Hepatocyte (in vitro differentiated cells): ENCODE measurements at regions not wholly inside any gene's neighbourhood (a gene's known extent, or its start where the extent isn't known, plus 50 kb on each side); places are given as distances from the start of the nearest gene placed in this dataset.

Experiments
- DNase-seq: peaks from one replicate; pipeline ENCODE4 v3.0.0-alpha.2; 2016; ENCODE audit warnings: low spot score
- H2AFZ ChIP-seq: fragments of 200-600 bp; sonication (generic); 2 replicates; pipeline ENCODE4 v1.6.0; 2016; ENCODE audit warnings: antibody characterized with exemption, mild to moderate bottlenecking
- H3K27ac ChIP-seq: fragments of 200-600 bp; sonication (generic); 2 replicates; pipeline ENCODE4 v1.5.1; 2016; ENCODE audit warnings: mild to moderate bottlenecking
- H3K27me3 ChIP-seq: fragments of 200-600 bp; sonication (generic); 2 replicates; pipeline ENCODE4 v1.6.1; 2016
- H3K36me3 ChIP-seq: fragments of 200-600 bp; sonication (generic); replicated peaks from 2 replicates; pipeline ENCODE4 v1.5.1; 2016; ENCODE audit warnings: low read depth; ENCODE audit not compliant: insufficient read depth
- H3K4me1 ChIP-seq: fragments of 200-600 bp; sonication (generic); 2 replicates; pipeline ENCODE4 v1.5.1; 2016; ENCODE audit warnings: mild to moderate bottlenecking, moderate library complexity; ENCODE audit not compliant: insufficient read depth
- H3K4me2 ChIP-seq: fragments of 200-600 bp; sonication (generic); 2 replicates; pipeline ENCODE4 v1.6.0; 2016
- H3K4me3 ChIP-seq: fragments of 200-600 bp; sonication (generic); 2 replicates; pipeline ENCODE4 v1.5.1; 2016; ENCODE audit warnings: mild to moderate bottlenecking
- H3K79me2 ChIP-seq: fragments of 200-600 bp; sonication (generic); 2 replicates; pipeline ENCODE4 v1.6.0; 2017; ENCODE audit warnings: mild to moderate bottlenecking
- H3K9me2 ChIP-seq: fragments of 200-600 bp; sonication (generic); replicated peaks from 2 replicates; pipeline ENCODE4 v1.6.0; 2017; ENCODE audit warnings: mild to moderate bottlenecking; ENCODE audit not compliant: insufficient read depth
- H3K9me3 ChIP-seq: fragments of 200-600 bp; sonication (generic); 2 replicates; pipeline ENCODE4 v1.5.1; 2016; ENCODE audit warnings: low read depth, mild to moderate bottlenecking
- H4K20me1 ChIP-seq: fragments of 200-600 bp; sonication (generic); 2 replicates; pipeline ENCODE4 v1.6.0; 2016; ENCODE audit warnings: mild to moderate bottlenecking; ENCODE audit not compliant: insufficient read depth, poor library complexity, severe bottlenecking
- CTCF ChIP-seq: fragments of 200-600 bp; sonication (generic); IDR thresholded peaks from 2 replicates; pipeline ENCODE4 v1.5.1; 2016; ENCODE audit warnings: antibody characterized with exemption, mild to moderate bottlenecking; ENCODE audit not compliant: poor library complexity
- EZH2 ChIP-seq: fragments of 200-600 bp; sonication (generic); IDR thresholded peaks from 2 replicates; pipeline ENCODE4 v1.6.1; 2016; ENCODE audit warnings: antibody characterized with exemption, mild to moderate bottlenecking, borderline replicate concordance
- EZH2phosphoT487 ChIP-seq: fragments of 200-600 bp; sonication (generic); IDR thresholded peaks from one replicate; pipeline ENCODE4 v1.6.1; 2018; ENCODE audit warnings: antibody characterized with exemption, mild to moderate bottlenecking, low read depth, moderate library complexity; ENCODE audit not compliant: unreplicated experiment, severe bottlenecking
- WGBS: methylation state at CpG from one replicate; pipeline ENCODE4 v1.1.6; 2016; ENCODE audit warnings: low lambda C conversion rate; ENCODE audit errors: missing lambda C conversion rate; 5-methylcytosine and 5-hydroxymethylcytosine counted together

- no peaks in the 10 kb centered on the region for H3K9me2 ChIP-seq
- H3K4me2 ChIP-seq: no peak overlapping the region
- H4K20me1 ChIP-seq: no peaks in the 10 kb centered on the region
- no peak for DNase-seq
- TF ChIP-seq EZH2phosphoT487: no peak
- TF ChIP-seq EZH2: no peak
- no peak for TF ChIP-seq CTCF
- no peaks in the 10 kb centered on the region for H3K79me2 ChIP-seq
- no peak overlapping the region for H3K4me3 ChIP-seq
- H3K4me1 ChIP-seq: no peaks in the 10 kb centered on the region
- H2AFZ ChIP-seq: no peak overlapping the region
- no peaks in the 10 kb centered on the region for H3K27me3 ChIP-seq
- no peaks in the 10 kb centered on the region for H3K9me3 ChIP-seq
- no peak overlapping the region for H3K27ac ChIP-seq
- H3K36me3 ChIP-seq: no peaks in the 10 kb centered on the region
- WGBS: 67% methylated on average over 5 of the region's 5 CpGs
Observed at GRCh38 chr4:167711517-167711916, 380.8 kb upstream of the ANXA10 start.

GRCh38 chr4:167713756-167714155 lies 378.6 kb upstream of the ANXA10 start:
- Histone ChIP-seq H3K9me2 (no peaks in the 10 kb centered on the region), H3K9me3 (no peaks in the 10 kb centered on the region), H3K4me1 (no peaks in the 10 kb centered on the region), H3K27ac (no peak overlapping the region), H2AFZ (no peak overlapping the region), H3K36me3 (no peaks in the 10 kb centered on the region), H4K20me1 (no peaks in the 10 kb centered on the region), H3K27me3 (no peaks in the 10 kb centered on the region), H3K79me2 (no peaks in the 10 kb centered on the region), H3K4me3 (no peak overlapping the region), H3K4me2 (no peak overlapping the region)
- no peak for DNase-seq
- WGBS: 84% methylated on average over 1 of the region's 1 CpG
- TF ChIP-seq CTCF: no peak
- TF ChIP-seq EZH2: no peak
- TF ChIP-seq EZH2phosphoT487: no peak

DNA sequence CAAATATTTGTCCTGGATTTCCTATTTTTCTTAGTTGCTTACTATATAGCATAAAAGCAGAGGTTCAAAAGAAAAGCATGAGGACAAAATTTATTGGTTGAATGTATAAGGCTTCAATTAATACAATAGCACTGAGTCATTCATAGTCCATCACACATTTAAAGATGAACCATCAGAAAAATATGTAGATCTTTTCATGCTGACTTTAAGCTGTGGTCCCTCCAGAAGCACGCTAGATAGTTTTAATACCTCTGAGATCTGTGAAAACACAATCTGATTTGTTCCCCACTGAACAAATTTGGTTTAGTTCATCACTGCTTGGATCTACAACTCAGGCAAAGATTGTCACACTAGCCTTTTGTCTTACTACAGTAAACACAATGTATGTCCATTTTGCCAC lies 377.2 kb upstream of the ANXA10 start:
- Histone ChIP-seq H3K9me2 (no peaks in the 10 kb centered on the region), H3K4me3 (no peak overlapping the region), H4K20me1 (no peaks in the 10 kb centered on the region), H3K36me3 (no peaks in the 10 kb centered on the region), H3K9me3 (no peaks in the 10 kb centered on the region), H3K4me1 (no peaks in the 10 kb centered on the region), H2AFZ (no peak overlapping the region), H3K4me2 (no peak overlapping the region), H3K27me3 (no peaks in the 10 kb centered on the region), H3K27ac (no peak overlapping the region), H3K79me2 (no peaks in the 10 kb centered on the region)
- WGBS: 77% methylated on average over 1 of the region's 1 CpG
- no peak for DNase-seq
- no peak for TF ChIP-seq EZH2phosphoT487
- no peak for TF ChIP-seq EZH2

GRCh38 chr4:167717495-167717894 lies 374.8 kb upstream of the ANXA10 start:
- no peaks in the 10 kb centered on the region for H3K9me2 ChIP-seq

More at GRCh38 chr4:167717495-167717894, 374.8 kb upstream of the ANXA10 start:
- no peaks in the 10 kb centered on the region for H3K27me3 ChIP-seq
- H3K4me3 ChIP-seq: no peak overlapping the region
- H3K4me1 ChIP-seq: no peaks in the 10 kb centered on the region
- DNase-seq: no peak
- no peak overlapping the region for H3K4me2 ChIP-seq
- H3K9me3 ChIP-seq: no peaks in the 10 kb centered on the region
- no peak overlapping the region for H2AFZ ChIP-seq
- H4K20me1 ChIP-seq: no peaks in the 10 kb centered on the region
- H3K36me3 ChIP-seq: no peaks in the 10 kb centered on the region
- 96% methylated on average over 2 of the region's 2 CpGs for WGBS
- TF ChIP-seq CTCF (no peak), EZH2 (no peak), EZH2phosphoT487 (no peak)
- no peaks in the 10 kb centered on the region for H3K79me2 ChIP-seq
- no peak overlapping the region for H3K27ac ChIP-seq
